Kidney tubule cell (primary cell): ENCODE measurements at regions not wholly inside any gene's neighbourhood (a gene's known extent, or its start where the extent isn't known, plus 50 kb on each side); places are given as distances from the start of the nearest gene placed in this dataset.
A peak's percentile ranks its signal among the peaks of the same experiment; 100 is the strongest.
"Not testable (repeated sequence)": the region's sequence is repeated elsewhere in the genome, so short reads cannot be mapped to it uniquely, and the experiment has no call there.

Source experiments
- DNase-seq: peaks from one replicate; pipeline ENCODE4 v3.0.0-alpha.2; 2018; ENCODE audit warnings: low spot score

DNA sequence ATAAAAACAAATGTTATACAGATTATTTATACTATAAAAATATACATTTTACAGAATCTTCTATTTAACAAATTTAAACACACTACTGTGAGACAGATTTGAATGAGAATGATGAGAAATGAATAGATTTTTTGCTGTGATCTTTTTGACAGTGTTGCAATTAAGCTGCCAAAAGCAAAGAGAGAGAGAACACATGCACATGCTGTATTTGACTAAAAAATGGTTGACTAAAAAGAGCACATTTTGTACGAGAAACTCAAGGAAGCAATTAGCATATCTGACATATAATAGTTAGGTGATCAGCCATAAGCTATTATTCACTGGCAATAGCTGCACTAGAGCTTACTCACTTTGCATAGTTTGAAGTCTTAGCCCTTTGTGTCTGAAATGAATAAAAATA lies 115.8 kb downstream of the SYT10 start:
- no peak for DNase-seq

DNA sequence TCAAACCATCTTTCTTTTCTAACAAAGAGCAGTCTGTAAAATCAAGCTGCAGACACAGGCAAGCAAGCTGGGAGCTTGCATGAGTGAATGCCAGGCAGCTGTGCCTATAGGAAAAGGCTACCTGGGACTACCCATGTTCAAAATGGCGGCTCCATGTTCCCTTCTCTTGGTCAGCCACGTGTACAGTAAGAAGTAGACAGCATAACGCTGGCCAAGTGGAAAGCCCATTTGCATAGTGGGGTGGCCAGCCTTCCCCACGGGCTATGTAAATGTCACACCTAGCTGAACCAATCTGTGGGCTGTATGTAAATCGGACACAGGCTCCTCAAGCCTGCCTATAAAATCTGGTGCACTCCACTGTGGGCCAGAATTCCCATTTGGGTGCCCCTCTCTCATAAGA lies 117.1 kb downstream of the SYT10 start:
- DNase-seq, result no peak

DNA sequence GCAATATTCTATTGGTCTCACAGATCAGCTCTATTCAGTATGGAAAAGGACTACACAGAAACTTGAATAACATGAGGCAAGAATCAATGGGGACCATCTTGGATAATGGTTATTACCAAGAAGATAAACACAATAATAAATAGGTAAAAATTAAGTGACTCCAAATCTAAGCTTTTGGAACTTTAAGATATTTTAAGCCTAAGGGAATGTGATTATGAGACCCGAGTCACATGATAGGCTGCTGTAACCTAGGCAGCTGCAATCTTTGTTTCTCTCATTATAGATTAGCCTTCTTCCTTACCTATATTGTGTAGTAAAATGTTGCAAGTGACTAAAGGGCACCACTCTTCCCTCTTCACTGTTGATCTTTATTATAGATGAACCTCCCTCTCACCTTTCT lies 121.9 kb downstream of the SYT10 start:
- DNase-seq, result no peak

DNA sequence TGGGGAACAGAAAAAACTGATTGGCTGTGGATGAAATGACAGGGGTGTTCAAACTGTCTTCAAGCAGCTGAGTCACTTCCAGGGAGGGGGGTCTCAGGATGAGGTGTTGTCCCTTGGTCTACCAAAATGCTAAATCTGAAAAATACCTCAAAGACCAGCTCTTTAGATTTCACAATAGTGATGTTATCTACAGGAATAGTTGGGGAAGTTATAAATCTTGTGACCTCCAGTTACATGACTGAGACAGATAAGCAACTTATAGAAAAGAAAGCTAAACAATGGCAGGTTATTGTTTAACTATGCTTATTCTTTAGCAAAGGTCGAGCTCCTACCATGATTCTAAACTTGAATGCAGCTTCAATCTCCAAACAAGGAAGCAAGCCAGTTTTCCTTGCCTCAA lies 125.4 kb downstream of the SYT10 start:
- no peak for DNase-seq

DNA sequence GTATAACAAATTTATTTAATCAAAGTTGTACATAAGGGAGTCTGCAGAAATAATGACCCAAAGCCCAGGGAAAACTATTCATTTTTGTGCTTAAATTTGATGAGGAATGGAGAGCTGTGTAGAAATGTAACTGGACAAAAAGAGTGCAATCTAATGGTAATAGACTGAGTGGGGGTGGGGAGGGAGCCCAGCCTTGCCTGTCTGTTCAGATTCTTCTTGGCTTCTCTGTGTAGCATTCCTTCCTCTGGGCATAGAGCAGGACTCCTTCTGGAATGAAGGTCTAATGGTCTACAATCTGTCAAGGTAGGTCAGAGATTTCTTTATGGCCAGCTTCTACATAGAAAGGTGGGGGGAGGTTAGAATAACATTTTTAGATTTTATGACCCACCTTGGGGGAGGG lies 126.1 kb downstream of the SYT10 start:
- DNase-seq, result no peak

DNA sequence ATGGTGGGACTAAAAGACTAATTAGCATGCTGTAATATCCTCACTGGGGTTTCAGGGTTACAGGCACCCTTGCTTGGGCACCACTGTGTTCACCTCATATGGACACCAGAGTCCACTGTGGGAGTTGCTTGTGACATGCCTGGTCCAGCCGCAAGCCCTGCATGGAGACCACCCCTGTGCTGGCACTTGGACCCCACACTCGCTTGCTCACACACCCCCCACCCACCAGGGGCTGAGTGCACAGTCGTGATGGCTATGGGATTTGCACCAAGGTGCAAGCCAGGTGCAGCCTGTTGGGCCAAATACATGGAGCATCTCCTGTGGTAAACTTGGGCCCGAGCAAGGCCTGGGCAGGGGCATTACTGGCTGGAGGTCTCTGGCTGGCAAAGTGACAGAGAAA lies 129.1 kb downstream of the SYT10 start:
- no peak for DNase-seq

DNA sequence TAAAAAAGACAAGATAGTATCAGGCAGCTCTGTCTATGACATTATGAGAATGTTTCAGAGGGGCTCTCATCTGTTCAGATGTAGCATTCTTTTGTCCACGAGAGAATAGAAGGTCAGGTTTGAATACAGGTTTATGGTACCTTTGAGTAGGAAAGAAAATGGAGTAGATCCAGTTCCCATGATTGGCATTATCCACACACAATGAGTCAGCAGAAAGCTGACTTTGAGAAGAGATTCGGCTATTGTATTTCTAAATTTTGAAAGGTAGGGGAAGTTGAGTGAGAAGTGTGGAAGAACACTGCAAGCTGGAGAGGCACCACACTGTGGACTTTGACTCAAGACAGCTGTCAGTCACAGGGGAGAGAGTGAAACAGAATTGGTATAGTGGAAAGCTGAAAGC lies 135.4 kb downstream of the SYT10 start:
- DNase-seq, result no peak

DNA sequence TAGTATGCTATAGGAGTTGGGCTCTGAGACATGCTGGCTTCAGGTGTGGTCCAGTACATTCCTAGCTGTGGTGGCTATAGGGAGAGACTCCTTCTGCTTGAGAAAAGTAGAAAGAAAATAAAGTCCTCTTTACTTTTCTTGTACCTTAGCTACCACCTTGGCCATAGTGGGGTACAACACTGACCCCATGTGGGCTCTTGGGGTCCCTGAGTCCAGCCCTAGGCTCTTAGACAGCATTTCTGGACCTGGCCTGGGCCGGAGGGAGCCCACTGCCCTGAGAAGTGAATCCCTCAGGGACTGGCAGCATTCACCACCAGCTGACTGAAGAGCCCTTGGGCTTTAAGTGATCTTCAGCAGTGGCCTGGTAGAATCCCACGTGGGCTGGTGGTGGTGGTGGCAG lies 143.1 kb downstream of the SYT10 start:
- DNase-seq, result no peak

DNA sequence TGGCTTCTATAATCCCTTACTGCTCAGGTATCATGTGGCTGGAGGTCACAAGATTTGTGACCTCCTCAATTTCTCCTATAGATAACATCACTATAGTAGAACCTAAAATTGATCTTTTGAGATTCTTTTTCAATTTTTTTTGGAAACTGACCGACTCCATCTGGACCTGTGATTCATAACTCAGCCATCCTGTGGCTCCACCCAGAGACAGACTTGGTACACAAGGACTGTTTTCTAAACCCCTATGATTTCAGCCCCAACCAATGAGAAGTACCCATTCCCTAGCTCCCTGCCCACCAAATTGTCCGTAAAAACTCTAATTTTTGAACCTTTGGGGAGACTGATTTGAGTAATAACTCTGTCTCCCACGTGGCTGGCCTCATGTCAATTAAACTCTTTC lies 148.9 kb downstream of the SYT10 start:
- DNase-seq, result no peak

DNA sequence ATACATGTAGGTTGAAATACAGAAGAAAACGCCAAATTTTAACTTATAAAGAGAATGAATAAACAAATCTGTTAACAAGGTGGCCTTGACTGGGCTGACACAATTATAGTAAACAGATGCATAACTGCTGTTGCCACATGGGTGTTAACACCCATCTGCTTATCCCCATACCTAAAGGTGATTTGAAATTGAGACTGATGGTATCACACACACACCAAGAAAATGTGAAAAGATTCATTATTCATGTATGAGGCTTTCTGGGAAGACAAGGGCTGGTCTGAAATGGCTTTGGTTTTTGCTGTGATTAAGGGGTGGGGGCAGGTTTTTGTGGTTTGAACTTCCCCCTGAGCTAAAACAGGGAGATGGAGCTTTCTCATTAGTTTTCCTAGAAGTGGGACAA lies 156.6 kb downstream of the SYT10 start:
- DNase-seq, result no peak

DNA sequence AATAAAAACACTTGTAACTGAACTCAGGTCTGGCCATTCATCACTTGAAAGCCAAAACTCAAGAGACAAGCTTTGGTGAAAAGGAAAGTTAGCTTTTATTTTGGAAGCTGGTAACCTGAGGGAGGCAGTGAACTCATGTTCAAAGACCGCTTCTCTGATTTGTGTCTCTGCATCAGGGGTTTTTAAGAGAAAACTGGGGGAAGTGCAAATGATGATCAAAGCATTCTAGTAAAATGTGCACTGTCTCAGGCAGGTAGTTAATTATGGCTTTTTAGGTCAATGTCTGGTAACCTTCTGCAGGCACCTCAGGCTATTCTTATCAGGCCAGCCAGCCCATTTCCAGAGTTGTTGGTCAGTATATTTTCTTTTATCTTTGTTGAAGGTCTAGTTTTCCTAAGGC lies 162.2 kb downstream of the SYT10 start:
- no peak for DNase-seq

DNA sequence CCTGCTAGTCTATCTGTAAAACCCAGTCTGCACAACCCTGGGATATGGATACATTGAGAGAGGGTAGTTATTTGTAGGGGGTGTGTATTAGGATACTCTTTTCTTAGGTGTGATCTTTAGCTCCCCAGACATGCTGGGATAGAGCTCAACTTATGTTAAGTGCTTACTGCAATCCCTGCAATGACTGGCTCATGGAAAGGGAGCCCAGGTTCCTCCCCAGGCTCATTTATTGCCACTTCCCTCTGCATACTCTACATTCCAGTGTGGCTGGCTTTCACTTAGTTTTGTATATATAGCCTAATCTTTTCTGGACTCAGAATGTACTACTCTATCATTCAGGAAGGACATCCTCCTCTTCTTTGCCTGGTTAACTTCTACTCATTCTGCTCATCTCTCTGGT lies 172.0 kb downstream of the SYT10 start:
- no peak for DNase-seq

DNA sequence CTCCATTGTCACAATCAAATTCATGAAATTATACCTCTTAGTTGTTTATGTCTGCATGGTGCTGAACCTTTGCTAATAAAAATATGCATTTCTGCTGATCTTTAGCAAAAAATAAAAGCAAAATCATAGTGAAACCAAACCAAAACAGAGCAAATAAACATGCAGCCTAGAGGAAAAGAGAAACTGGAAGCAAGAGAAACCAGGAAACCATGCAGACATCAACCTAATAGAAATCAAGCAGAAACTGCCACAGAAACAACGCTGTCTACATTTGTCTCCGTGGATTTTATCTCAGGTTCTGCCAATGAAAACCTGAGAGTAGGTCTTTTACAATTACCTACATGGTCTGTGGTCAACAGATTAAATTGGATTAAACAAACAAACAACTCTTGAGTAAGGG lies 173.7 kb downstream of the SYT10 start:
- DNase-seq, result no peak

DNA sequence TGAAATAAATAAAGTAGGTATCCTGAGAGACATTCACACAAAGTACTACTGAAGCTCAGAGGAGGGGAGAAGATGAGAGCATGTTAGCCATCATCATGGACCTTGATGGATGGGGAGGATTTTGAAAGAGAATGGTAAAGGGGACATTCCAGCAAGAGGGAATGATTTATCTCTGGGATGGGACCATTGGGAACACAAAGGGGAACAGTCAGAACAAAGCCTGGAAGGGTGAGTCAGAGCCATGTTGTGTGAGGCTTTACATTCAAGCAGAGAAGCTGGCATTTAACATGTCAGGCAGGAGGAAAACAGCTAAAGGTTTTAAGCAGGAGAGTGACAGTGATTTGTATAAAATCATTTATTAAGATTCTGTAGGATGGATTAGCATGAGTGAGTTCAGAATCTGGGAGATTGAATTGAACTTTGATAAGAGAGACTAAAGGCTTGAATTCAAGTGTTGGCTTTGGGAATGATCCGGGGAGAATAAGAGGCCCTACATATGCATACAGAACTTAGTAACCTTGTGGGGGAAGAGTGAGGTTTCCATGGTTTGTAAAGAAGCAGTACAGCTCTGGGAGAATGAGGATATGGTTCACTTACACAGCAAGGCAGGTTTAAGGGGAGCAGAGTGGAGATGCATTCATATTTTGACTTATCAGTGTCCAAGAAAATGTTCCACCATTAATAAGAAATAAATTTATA lies 174.4 kb downstream of the SYT10 start:
- no peak for DNase-seq

DNA sequence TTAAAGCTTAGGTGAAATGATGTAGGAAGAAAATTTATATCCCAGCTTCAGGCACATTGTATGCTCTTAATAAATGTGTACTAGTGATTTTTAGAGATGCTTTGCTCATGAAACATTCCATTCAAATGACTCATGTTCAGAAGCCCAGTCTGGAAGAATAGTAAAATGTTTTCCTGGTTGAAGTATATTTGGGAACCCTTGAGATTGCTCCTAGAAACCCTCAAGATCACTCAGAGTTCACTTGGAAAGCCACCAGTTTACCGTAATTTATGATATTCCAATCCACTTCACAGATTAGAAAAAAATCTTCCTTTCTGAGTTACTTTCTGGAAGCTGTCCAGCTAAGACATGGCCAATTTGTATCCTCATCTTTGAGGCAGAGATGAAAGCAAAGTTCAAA lies 186.4 kb downstream of the SYT10 start:
- DNase-seq, result peak; percentile 5

DNA sequence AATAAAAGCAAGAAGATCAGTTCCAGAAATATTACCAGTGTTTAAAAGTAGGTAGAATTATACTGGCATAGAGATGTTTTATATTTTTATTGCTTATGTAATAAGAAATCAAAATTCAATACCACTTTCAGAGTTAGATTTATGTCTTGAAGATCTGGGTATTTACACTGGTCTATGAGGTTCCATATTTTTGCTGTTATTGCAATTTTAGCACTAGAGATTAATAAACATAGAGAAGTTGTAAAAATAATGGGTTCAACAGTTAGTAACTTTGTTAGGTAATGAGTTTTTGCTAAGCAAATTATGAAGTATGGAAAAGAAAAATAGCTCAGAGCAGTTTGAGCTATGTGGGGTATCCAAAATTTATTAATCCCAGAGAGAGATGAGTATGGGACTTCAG lies 188.1 kb downstream of the SYT10 start:
- DNase-seq, result no peak

DNA sequence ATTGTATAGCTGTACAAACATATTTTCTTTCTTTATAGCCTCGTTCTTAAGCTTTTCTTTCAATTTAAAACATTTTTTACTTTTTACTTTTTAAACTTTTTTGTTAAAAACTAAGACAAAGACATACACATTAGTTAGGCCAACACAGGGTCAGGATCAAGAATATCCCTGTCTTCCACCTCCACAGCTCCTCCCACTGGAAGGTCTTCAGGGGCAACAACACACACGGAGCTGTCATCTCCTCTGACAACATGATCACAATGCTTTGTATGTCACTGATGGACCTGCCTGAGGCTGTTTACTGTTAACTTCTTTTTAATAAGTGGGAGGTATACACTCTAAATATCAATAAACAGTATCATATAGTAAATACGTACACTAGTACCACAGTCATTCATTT lies 191.3 kb downstream of the SYT10 start:
- no peak for DNase-seq

DNA sequence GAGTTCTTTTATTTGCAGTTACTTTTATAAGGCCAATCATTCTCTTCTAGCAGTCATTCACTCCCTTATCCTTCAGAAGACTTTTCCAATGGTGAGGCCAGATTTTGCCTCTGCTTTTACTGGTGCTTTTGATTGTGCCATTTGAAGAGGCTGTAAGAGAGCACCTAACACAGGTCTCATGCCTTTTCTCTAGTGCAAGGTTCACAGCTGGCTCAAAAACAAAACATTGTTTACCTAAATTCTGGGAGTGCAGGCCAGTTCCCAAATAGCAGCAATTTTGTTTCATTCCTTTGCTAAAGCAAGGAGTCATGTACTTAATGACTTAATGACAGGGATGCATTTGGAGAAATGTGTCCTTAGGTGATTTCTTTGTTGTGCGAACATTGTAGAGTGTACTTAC lies 192.0 kb downstream of the SYT10 start:
- DNase-seq, result no peak

DNA sequence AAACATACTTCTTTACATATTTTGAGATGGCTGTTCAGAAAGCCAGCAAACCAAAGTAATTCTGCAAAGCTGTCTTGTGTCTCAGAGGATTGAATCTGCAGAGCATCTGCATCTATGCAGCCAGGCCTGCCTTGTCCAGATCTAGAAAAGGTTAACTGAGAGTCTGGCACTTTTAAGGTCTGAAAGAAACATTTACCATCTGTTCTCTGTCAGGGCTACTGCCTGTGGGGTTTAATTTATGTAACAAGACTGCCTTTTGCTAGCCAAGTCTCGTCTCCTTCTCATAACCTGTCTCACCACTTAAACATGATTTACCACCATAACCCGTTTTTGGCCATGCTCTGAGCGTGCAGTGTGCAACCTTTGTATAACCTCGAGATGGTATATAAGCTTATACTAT lies 194.2 kb downstream of the SYT10 start:
- no peak for DNase-seq

DNA sequence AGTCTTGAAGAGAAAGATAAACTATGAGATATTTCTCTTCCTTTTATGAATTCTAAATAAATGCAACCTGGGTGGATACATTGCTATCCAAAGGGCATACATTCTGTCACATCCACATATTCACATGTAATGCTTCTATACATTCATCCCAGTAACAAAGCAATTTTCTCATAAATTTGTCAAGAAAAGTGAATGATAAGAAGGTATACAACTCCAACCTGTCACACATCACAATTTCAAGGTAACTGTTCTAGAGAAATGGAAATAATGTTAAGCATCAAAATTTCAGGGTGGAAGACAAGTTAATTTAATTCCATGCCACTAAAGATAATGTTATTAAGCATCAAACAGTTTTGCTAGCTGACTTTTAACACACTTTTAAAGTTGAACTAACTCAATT lies 212.9 kb downstream of the SYT10 start:
- no peak for DNase-seq

DNA sequence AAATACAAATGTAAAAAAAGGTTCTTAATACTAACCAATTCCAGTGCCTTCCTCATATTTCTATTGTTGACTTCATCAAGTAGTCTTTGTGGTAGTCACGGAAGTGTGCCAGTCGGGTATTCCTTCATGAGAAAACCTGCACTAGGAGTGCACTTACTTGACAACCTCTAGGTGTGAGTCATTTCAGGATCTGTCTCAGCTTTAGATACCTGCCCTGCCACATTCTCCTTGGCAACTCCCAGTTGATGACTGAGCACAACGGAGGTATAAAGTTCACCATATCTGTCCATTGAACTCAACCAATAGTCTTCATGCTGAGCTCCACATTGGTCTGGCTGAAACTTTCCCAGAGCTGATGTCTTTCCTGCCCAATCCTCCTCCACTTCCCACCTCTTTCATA lies 215.7 kb downstream of the SYT10 start:
- peak; percentile 11 for DNase-seq

DNA sequence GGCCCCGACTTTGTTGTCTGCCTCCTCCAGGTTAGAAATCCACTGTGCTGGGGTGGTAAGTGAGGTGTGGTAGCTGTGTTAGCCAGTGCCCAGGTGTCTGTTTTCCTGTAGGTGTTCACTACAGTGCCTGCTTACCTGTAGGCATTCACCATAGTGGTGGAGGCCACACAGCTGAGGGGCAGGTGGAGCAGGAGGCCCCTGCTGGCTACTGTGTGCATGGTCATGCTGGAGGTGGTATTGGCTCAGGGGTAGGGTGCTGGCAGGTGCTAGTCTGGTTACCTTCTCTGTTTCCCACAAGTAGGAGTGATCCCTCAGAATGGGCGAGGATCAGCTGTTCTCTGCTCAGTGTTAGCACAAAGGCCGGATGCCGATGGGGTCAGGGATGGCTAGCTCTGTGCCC lies 217.3 kb downstream of the SYT10 start:
- no peak for DNase-seq

DNA sequence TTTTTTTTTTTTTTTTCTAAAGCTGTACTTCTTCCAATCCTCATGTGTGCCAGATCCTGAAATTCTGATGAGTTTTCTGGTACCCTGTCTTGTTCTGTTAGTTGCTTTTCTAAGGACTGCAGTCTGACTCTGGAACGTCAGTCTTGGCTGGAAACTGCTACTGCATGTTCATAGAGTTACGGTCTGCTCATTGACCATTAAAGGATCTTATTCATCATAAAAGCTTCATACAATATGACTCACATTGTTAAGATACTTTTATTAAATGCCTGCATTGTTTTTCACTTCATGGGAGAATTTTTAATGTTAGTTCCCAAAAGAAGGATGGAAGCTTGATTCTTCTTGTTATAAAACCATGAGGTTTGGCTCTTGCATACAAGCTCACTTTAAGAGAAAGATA lies 233.6 kb downstream of the SYT10 start:
- DNase-seq, result no peak

DNA sequence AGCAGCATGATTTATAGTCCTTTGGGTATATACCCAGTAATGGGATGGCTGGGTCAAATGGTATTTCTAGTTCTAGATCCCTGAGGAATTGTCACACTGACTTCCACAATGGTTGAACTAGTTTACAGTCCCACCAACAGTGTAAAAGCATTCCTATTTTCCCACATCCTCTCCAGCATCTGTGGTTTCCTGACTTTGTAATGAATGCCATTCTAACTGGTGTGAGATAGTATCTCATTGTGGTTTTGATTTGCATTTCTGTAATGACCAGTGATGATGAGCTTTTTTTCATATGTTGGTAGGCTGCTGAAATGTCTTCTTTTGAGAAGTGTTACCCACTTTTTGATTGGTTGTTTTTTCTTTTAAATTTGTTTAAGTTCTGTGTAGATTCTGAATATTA lies 245.2 kb downstream of the SYT10 start:
- DNase-seq, result not testable (repeated sequence)

DNA sequence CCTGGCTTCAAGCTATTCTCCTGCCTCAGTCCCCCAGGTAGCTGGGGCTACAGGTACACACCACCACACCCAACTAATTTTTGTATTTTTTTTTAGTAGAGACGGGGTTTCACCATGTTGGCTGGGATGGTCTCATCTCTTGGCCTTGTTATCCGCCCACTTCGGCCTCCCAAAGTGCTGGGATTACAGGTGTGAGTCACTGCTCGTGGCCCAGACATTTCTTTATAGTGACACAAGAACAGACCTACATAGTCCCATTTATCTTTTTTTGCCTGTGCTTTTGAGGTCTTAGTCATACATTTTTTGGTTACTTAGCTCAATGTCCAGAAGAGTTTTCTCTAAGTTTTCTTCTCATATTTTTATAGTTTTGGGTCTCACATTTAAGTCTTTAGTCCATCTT lies 247.4 kb downstream of the SYT10 start:
- DNase-seq, result no peak
